WERI-Rb-1 (cell line): ENCODE measurements at regions not wholly inside any gene's neighbourhood (a gene's known extent, or its start where the extent isn't known, plus 50 kb on each side); places are given as distances from the start of the nearest gene placed in this dataset.

ENCODE experiments used
- DNase-seq: peaks from one replicate; pipeline ENCODE4 v3.0.0-alpha.2; 2020
- H3K27ac ChIP-seq: fragments of 250-450 bp; sonication (Bioruptor Pico); 2 replicates; pipeline ENCODE4 v1.5.1; 2020; ENCODE audit warnings: mild to moderate bottlenecking, moderate library complexity
- H3K27me3 ChIP-seq: fragments of 250-450 bp; sonication (Bioruptor Pico); 2 replicates; pipeline ENCODE4 v1.5.1; 2021; ENCODE audit warnings: mild to moderate bottlenecking, low read depth, moderate library complexity; ENCODE audit not compliant: insufficient read depth, severe bottlenecking
- H3K36me3 ChIP-seq: fragments of 250-450 bp; sonication (Bioruptor Pico); 2 replicates; pipeline ENCODE4 v1.5.1; 2020; ENCODE audit warnings: mild to moderate bottlenecking, moderate library complexity
- H3K4me3 ChIP-seq: 2 replicates; pipeline ENCODE4 v1.5.1; 2011; ENCODE audit warnings: low read depth, mild to moderate bottlenecking, control low read depth, low read length
- H3K9me3 ChIP-seq: fragments of 250-450 bp; sonication (Bioruptor Pico); 2 replicates; pipeline ENCODE4 v1.5.1; 2021; ENCODE audit warnings: mild to moderate bottlenecking, moderate library complexity; ENCODE audit not compliant: severe bottlenecking
- TF ChIP-seq, protein P1 (sequence below): IDR thresholded peaks from 2 replicates; pipeline ENCODE4 v1.5.1; 2011; ENCODE audit warnings: low read depth, mild to moderate bottlenecking, control low read depth, inconsistent platforms, low read length

DNA sequence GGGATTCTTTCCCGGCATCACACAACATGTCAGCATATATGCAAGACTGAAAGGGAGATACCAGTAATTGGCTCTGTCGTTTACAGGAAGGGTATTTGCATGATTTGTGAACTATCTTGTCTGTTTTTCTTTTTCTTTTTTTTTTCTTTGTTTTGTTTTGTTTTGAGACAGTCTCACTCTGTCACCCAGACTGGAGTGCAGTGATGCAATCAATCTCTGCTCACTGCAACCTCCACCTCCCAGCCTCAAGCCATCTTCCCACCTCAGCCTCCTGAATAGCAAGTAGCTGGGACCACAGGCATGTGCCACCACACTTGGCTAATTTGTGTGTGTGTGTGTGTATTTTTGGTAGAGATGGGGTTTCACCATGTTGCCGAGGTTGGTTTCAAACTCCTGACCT is 262.7 kb upstream of the F9 start:
- H3K36me3 ChIP-seq = no peaks in the 10 kb centered on the region
- H3K4me3 ChIP-seq = no peak overlapping the region
- no peak for DNase-seq
- H3K27ac ChIP-seq = no peak overlapping the region
- TF ChIP-seq, protein P1, sequence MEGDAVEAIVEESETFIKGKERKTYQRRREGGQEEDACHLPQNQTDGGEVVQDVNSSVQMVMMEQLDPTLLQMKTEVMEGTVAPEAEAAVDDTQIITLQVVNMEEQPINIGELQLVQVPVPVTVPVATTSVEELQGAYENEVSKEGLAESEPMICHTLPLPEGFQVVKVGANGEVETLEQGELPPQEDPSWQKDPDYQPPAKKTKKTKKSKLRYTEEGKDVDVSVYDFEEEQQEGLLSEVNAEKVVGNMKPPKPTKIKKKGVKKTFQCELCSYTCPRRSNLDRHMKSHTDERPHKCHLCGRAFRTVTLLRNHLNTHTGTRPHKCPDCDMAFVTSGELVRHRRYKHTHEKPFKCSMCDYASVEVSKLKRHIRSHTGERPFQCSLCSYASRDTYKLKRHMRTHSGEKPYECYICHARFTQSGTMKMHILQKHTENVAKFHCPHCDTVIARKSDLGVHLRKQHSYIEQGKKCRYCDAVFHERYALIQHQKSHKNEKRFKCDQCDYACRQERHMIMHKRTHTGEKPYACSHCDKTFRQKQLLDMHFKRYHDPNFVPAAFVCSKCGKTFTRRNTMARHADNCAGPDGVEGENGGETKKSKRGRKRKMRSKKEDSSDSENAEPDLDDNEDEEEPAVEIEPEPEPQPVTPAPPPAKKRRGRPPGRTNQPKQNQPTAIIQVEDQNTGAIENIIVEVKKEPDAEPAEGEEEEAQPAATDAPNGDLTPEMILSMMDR = no peak
- H3K9me3 ChIP-seq = no peaks in the 10 kb centered on the region
- peaks cover 7% of the 10 kb centered on the region for H3K27me3 ChIP-seq

DNA sequence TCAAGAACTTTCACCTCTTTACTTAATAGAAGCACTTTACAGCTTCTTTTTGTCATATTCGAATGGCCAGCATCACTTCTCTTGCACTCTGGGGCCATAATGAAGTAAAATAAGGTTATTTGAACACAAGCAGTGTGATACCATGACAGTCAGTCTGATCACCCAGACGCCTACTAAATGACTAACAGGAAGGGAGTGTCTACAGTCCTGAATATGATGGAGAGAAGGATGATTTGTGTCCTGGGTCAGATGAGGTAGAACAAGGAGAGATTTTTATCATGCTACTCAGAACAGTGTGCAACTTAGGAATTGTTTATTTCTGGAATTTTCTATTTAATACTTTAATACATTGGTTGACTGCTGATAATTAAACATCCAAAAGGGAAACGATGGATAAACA is 284.2 kb upstream of the F9 start:
- Histone ChIP-seq H3K27ac (no peak overlapping the region), H3K9me3 (no peaks in the 10 kb centered on the region), H3K27me3 (peaks cover 41% of the 10 kb centered on the region), H3K36me3 (no peaks in the 10 kb centered on the region), H3K4me3 (no peak overlapping the region)
- TF ChIP-seq, protein P1 = no peak
- no peak for DNase-seq

DNA sequence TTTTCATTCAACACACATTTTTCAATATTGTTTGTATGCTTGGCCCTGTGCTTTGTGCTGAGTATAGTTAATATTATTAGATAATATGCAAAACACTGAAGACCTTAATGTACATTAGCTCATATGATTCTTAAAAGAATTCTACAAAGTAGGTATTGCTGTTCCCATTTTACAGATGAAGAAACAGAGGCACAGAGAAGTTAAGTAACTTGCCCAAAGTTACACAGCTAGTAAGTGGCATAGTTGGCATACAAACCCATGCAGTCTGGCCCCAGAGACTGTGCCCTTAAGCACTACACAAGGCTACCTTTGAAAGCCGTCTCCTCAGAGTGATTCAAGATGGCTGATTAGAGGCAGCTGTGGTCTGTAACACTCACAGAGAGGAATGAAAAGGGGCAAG is 293.4 kb upstream of the F9 start:
- Histone ChIP-seq H3K27me3 (peaks cover 26% of the 10 kb centered on the region), H3K9me3 (no peaks in the 10 kb centered on the region), H3K27ac (no peak overlapping the region), H3K36me3 (no peaks in the 10 kb centered on the region), H3K4me3 (no peak overlapping the region)
- TF ChIP-seq, protein P1 = no peak
- no peak for DNase-seq

DNA sequence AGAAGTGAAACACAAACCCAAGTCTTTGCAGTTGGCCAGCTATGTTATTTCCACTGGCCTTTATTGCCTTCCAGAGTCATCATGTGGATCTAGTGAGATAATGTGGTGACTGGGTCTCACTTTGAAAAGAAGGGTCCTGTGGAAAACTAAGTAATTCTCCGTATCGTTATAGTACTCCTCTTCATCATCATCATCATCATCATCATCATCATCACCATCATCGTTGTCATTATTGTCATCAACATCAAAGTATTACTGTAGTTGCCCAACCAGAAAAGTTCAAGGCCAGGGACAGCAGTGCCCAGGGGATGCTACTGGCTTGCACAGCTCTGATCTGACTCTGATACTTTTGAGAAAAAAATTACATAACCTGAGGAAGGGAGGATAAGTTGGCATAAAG is 295.6 kb upstream of the F9 start:
- peaks cover 18% of the 10 kb centered on the region for H3K27me3 ChIP-seq
- H3K36me3 ChIP-seq = no peaks in the 10 kb centered on the region
- DNase-seq = no peak
- no peaks in the 10 kb centered on the region for H3K9me3 ChIP-seq
- TF ChIP-seq, protein P1 = no peak
- no peak overlapping the region for H3K4me3 ChIP-seq
- no peak overlapping the region for H3K27ac ChIP-seq

DNA sequence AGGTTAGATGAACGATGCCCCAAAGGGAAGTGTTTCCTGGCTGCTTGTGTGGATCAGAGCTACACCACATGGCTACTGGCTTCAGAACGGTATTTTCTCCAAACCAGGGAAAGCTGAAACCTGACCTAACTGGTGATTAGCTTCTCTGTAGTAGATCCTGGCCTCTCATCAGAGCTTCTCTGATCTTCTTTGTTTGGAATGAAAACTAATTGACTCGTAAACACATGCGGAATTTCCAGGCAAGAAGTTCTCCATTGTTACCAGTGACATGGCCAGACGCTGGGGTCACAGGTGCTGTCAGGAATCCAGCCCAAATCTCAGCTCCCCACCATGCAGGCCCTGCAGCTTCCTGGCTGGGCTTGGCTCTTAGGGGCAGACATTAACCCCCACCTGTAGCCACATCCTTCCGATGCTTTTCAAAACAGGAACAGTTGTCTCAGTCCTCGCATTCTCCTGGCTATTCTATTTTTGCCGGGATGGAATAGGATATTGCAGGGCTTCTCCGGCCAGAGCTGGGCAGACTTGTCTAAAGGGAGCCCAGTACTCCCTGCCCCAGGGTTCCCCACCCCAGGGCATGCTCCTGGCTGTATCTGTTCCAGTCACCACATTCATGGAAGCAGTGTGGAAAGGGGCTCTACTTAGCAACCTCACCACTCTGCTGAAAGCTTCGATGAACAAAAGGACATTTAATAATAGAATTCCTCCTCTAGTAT is 305.4 kb upstream of the F9 start:
- Histone ChIP-seq H3K4me3 (no peak overlapping the region), H3K9me3 (no peaks in the 10 kb centered on the region), H3K27me3 (peaks cover 44% of the 10 kb centered on the region), H3K27ac (no peak overlapping the region), H3K36me3 (no peaks in the 10 kb centered on the region)
- TF ChIP-seq, protein P1 = no peak
- no peak for DNase-seq
